ENCODE measurements at regions not wholly inside any gene's neighbourhood (a gene's known extent, or its start where the extent isn't known, plus 50 kb on each side); places are given as distances from the start of the nearest gene placed in this dataset.
A peak's percentile ranks its signal among the peaks of the same experiment; 100 is the strongest.

DNA sequence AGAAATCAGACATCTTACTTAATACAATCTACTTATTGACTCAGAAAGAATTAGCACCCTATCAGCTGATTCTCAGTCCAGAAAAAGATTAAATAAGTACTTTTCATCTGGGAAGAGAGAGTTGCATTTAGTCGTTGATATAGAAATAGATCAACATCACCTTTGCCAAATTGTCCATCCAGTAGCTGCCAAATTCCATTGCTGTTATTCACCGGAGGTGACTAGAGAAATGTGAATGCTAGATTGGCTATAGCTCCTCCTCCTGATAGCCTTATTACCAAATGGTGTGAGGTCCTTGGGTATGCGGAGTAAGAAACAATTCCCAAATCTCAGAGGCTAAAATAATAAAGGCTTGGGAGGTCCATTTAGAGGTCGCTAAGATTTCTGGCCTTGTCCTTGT, 723.3 kb upstream of the FLRT2 start:
- FAIRE-seq (peak; percentile 21), DNase-seq (ENCODE audit: low read depth, low spot score) (peak; percentile 47)
- Histone ChIP-seq H3K27me3 (ENCODE audit: control insufficient read depth in 2 of 2, insufficient read depth in 2 of 2, low read length in 2 of 2) (no peaks in the 10 kb centered on the region), H3K27ac (ENCODE audit: insufficient read depth, low read depth, low read length) (peak overlapping the region; percentile 66), H3K9ac (replicated peaks; ENCODE audit: extremely low read depth, insufficient read depth, low read length) (no peak overlapping the region), H3K4me1 (ENCODE audit: control insufficient read depth, extremely low read depth, insufficient read depth, low read length) (peaks cover 10% of the 10 kb centered on the region), H3K79me2 (ENCODE audit: control insufficient read depth, insufficient read depth, low read length) (no peaks in the 10 kb centered on the region), H3K9me3 (replicated peaks; ENCODE audit: control insufficient read depth, insufficient read depth, low read length) (no peaks in the 10 kb centered on the region), H4K20me1 (replicated peaks; ENCODE audit: control insufficient read depth, extremely low read depth, insufficient read depth, low read length) (no peaks in the 10 kb centered on the region), H2AFZ (ENCODE audit: low read depth, low read length) (no peak overlapping the region), H3K36me3 (ENCODE audit: control insufficient read depth in 2 of 2, extremely low read depth in 1 of 2, insufficient read depth in 2 of 2, low read length in 2 of 2) (no peaks in the 10 kb centered on the region), H3K4me2 (ENCODE audit: insufficient read depth, low read length) (no peak overlapping the region), H3K9me1 (replicated peaks; ENCODE audit: control insufficient read depth, extremely low read depth, insufficient read depth, low read length) (no peaks in the 10 kb centered on the region), H3K4me3 (replicated peaks in 1 of 3; ENCODE audit: insufficient read depth in 1 of 3, low read depth in 1 of 3, low read length in 3 of 3) (no peak overlapping the region)
- CTCF ChIA-PET: interaction anchor here (0.9 to 1.5 kb wide), 3 partner anchors 9 to 153 kb away, joined by 3 read pairs; no protein-coding TSS in a partner anchor
- no TSS peak for BruUV-seq (replicated peaks)
- POLR2A ChIA-PET: no interaction called here
- dilution Hi-C loops (cut with MboI; ENCODE audit: extremely low pct_ligation_motif_present, low sequenced_read_pairs): no loop called here
- intact Hi-C loops (cut with micrococcal nuclease): loop anchor here (5.0 kb wide), 1 partner anchor 554 kb away; no protein-coding TSS in a partner anchor
- no peak for TF ChIP-seq POLR2A (IDR thresholded peaks at IDR 0.05; ENCODE audit: low read depth, low read length)
- TF ChIP-seq GATA2 (IDR thresholded peaks at IDR 0.05; ENCODE audit: insufficient read depth, insufficient read length, low read depth, low read length): peak; percentile 46
- no peak for TF ChIP-seq POLR2AphosphoS5 (IDR thresholded peaks at IDR 0.05; ENCODE audit: insufficient read depth, low read depth, low read length)
- no peak for TF ChIP-seq EZH2 (IDR thresholded peaks at IDR 0.05; ENCODE audit: borderline replicate concordance, low read depth, low read length, severe bottlenecking)
- peak; percentile 58 for TF ChIP-seq JUN (IDR thresholded peaks at IDR 0.05; ENCODE audit: borderline replicate concordance, insufficient read depth, insufficient read length, low read depth)
- TF ChIP-seq FOS (IDR thresholded peaks at IDR 0.05; ENCODE audit: borderline replicate concordance, insufficient read depth, low read length): no peak
- TF ChIP-seq, protein P1, sequence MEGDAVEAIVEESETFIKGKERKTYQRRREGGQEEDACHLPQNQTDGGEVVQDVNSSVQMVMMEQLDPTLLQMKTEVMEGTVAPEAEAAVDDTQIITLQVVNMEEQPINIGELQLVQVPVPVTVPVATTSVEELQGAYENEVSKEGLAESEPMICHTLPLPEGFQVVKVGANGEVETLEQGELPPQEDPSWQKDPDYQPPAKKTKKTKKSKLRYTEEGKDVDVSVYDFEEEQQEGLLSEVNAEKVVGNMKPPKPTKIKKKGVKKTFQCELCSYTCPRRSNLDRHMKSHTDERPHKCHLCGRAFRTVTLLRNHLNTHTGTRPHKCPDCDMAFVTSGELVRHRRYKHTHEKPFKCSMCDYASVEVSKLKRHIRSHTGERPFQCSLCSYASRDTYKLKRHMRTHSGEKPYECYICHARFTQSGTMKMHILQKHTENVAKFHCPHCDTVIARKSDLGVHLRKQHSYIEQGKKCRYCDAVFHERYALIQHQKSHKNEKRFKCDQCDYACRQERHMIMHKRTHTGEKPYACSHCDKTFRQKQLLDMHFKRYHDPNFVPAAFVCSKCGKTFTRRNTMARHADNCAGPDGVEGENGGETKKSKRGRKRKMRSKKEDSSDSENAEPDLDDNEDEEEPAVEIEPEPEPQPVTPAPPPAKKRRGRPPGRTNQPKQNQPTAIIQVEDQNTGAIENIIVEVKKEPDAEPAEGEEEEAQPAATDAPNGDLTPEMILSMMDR (IDR thresholded peaks at IDR 0.05; ENCODE audit: extremely low read depth in 1 of 2, insufficient read depth in 1 of 2, low read depth in 1 of 2, low read length in 2 of 2): no peak
- TF ChIP-seq, protein P2, sequence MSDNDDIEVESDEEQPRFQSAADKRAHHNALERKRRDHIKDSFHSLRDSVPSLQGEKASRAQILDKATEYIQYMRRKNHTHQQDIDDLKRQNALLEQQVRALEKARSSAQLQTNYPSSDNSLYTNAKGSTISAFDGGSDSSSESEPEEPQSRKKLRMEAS (IDR thresholded peaks at IDR 0.05; ENCODE audit: insufficient read depth, insufficient read length): no peak
- no peak for TF ChIP-seq MYC (IDR thresholded peaks at IDR 0.05; ENCODE audit: low read depth, low read length)
